ENCODE measurements at regions not wholly inside any gene's neighbourhood (a gene's known extent, or its start where the extent isn't known, plus 50 kb on each side); places are given as distances from the start of the nearest gene placed in this dataset.

GRCh38 chr13:112263152-112263551, 113.0 kb upstream of the SPACA7 start:
- TF ChIP-seq, protein P1, sequence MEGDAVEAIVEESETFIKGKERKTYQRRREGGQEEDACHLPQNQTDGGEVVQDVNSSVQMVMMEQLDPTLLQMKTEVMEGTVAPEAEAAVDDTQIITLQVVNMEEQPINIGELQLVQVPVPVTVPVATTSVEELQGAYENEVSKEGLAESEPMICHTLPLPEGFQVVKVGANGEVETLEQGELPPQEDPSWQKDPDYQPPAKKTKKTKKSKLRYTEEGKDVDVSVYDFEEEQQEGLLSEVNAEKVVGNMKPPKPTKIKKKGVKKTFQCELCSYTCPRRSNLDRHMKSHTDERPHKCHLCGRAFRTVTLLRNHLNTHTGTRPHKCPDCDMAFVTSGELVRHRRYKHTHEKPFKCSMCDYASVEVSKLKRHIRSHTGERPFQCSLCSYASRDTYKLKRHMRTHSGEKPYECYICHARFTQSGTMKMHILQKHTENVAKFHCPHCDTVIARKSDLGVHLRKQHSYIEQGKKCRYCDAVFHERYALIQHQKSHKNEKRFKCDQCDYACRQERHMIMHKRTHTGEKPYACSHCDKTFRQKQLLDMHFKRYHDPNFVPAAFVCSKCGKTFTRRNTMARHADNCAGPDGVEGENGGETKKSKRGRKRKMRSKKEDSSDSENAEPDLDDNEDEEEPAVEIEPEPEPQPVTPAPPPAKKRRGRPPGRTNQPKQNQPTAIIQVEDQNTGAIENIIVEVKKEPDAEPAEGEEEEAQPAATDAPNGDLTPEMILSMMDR (IDR thresholded peaks at IDR 0.05; ENCODE audit: poor library complexity, severe bottlenecking) = no peak
- TF ChIP-seq EZH2 (IDR thresholded peaks at IDR 0.05; ENCODE audit: borderline replicate concordance, insufficient read depth, low read length, poor library complexity, severe bottlenecking) = no peak
- no peak for TF ChIP-seq SMC3 (conservative IDR thresholded peaks at IDR 0.05; ENCODE audit: poor library complexity)

All from neural cell (in vitro differentiated cells).